K562 (cell line): ENCODE measurements at regions not wholly inside any gene's neighbourhood (a gene's known extent, or its start where the extent isn't known, plus 50 kb on each side); places are given as distances from the start of the nearest gene placed in this dataset.

ENCODE experiments used
- JUND ChIP-seq, 2 experiments: IDR thresholded peaks; 2 replicates in 1 of 2; 3 replicates in 1 of 2; pipeline ENCODE4 v1.6.1; 2011; ENCODE audit warnings: borderline replicate concordance in 2 of 2, low read depth in 2 of 2, low read length in 2 of 2, improper control_type of control experiment in 1 of 2, missing biosample characterization in 1 of 2, missing genetic modification characterization in 1 of 2, missing genetic modification reagents in 1 of 2
- RCOR1 ChIP-seq, 2 experiments: IDR thresholded peaks; 2 replicates each; pipeline ENCODE4 v1.6.1; 2012; ENCODE audit warnings: low read depth in 2 of 2, low read length in 2 of 2, borderline replicate concordance in 1 of 2, improper control_type of control experiment in 1 of 2

GRCh38 chr10:30208330-30208729, 140.7 kb downstream of the MTPAP start:
- TF ChIP-seq RCOR1 (IDR thresholded peaks at IDR 0.05; ENCODE audit: borderline replicate concordance in 1 of 2, low read depth in 2 of 2, low read length in 2 of 2): no peak
- TF ChIP-seq JUND (IDR thresholded peaks at IDR 0.05; ENCODE audit: borderline replicate concordance, low read depth, low read length): no peak
- no peak for TF ChIP-seq JUND (tag; IDR thresholded peaks at IDR 0.05; ENCODE audit: borderline replicate concordance, low read depth, low read length)
